NCI-H345 (cell line): ENCODE measurements at regions not wholly inside any gene's neighbourhood (a gene's known extent, or its start where the extent isn't known, plus 50 kb on each side); places are given as distances from the start of the nearest gene placed in this dataset.
"Not testable (repeated sequence)": the region's sequence is repeated elsewhere in the genome, so short reads cannot be mapped to it uniquely, and the experiment has no call there.

Experiments used
- DNase-seq: peaks from one replicate; lab custom pipeline; 2025; lab: John Stamatoyannopoulos, UW

DNA sequence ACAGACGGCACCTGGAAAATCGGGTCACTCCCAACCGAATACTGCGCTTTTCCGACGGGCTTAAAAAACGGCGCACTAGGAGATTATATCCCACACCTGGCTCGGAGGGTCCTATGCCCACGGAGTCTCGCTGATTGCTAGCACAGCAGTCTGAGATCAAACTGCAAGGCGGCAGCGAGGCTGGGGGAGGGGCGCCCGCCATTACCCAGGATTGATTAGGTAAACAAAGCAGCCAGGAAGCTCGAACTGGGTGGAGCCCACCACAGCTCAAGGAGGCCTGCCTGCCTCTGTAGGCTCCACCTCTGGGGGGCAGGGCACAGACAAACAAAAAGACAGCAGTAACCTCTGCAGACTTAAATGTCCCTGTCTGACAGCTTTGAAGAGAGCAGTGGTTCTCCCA, 64.5 kb downstream of the SLC30A10 start:
- not testable (repeated sequence) for DNase-seq

DNA sequence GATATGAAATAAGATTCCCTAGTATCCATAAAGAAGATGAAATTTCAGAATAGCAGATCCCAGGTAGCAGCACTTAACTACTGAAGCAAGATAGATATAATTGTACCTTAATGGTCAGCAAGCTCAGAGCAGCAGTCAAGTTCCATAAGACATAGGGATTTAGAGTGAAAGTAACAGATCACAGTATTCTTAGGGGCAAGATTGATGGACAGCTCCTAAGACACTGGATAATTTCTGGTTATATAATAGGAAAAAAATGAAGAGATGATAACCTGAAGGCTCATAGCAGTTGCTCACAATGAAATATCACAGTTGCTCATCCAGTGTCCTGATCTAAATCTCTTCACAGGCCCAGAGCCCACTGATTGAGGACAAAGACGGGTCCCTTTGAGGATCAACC, 66.0 kb downstream of the SLC30A10 start:
- no peak for DNase-seq

DNA sequence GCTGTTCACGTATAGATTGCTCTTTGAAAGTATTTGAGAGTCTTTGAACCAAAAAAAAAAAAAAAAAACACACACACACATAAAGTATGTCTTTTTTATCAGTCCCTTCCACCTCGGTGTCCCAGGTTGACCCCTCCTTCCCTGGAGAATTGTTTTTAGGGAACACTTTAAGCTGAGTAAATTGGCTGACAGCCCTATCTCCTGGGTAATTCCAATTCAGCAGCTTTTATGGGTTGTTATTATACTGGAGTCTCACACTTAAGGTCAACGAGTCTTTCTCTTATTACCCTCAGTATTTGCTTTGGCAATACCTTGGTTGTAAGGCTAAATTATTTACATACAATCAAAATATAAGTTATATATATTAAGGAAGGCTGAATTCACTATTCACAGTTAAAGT, 69.4 kb downstream of the SLC30A10 start:
- DNase-seq, result no peak

- no peak for DNase-seq
These were observed 81.0 kb downstream of the SLC30A10 start for GRCh38 chr1:219847215-219847855.

DNA sequence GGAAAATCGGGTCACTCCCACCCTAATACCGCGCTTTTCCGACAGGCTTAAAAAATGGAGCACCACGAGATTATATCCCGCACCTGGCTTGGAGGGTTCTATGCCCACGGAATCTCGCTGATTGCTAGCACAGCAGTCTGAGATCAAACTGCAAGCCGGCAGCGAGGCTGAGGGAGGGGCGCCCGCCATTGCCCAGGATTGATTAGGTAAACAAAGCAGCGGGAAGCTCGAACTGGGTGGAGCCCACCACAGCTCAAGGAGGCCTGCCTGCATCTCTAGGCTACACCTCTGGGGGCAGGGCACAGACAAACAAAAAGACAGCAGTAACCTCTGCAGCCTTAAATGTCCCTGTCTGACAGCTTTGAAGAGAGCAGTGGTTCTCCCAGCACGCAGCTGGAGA, 88.8 kb downstream of the SLC30A10 start:
- peak; percentile 68 for DNase-seq

DNA sequence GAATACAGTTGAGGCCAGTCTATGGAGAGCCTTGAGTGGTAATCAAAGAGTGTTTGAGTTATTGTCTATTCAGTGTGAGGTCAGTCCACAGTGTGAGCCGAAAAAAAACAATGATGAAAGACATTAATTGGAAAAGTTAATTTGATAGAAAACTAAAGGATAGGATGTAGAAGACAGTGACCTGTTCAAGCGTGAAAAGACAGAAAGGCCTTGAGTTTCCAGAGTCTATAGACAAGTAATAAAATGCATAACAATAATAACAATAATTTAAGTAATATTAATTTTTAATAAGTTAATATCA, 90.4 kb downstream of the SLC30A10 start:
- no peak for DNase-seq

- DNase-seq, result peak; percentile 82
These were observed 90.9 kb downstream of the SLC30A10 start for GRCh38 chr1:219837274-219837993.

DNA sequence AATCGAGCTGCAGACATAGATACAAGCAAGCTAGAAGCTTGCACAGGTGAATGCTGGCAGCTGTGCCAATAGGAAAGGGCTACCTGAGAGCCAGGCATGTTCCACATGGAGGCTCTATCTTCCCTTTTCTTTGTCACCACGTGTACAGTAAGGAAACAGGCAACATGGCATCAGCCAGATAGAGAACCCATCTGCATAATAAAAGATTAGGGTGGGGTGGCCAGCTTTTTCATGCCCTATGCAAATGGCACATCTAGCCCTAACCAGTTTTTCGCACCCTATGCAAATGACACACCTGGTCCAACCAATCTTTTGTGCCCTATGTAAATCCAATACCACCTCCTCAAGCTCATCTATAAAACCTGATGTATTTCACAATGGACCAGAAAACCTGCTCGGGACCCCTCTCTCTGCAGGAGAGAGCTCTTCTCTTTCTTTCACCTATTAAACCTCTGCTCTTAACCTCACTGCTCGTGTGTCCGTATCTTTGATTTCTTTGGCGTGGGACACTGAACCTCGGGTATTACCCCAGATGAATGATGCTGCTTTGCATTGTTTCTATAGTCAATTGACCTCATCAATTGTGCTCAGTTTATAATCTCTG, 93.9 kb downstream of the SLC30A10 start:
- peak; percentile 42 for DNase-seq

- peak; percentile 82 for DNase-seq
These were observed 95.0 kb downstream of the SLC30A10 start for GRCh38 chr1:219833214-219833815.

GRCh38 chr1:219826290-219826689, 102.1 kb downstream of the SLC30A10 start:
- DNase-seq, result no peak

- DNase-seq, result no peak
These were observed 103.0 kb downstream of the SLC30A10 start for GRCh38 chr1:219825355-219825754.

GRCh38 chr1:219824338-219824737, 104.0 kb downstream of the SLC30A10 start:
- DNase-seq, result no peak

DNA sequence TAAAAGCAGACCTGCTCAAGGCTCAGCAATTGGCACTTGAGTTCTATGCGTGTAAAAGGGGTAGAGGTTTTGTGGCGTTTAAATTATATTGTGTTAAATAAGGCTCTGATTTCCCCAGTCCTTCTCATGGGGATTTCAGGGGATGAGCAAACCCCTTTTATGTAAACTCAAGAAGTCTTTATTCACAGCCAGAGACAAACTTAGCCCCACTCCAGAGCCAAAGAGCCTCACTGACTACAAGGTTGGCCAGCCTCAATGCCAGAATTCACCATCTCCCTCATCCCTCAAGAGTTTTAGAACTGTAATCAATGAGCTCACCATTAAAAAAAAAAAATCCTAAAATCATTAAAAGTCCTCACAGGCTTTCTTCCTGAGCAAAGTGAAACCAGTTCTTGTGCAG, 107.8 kb downstream of the SLC30A10 start:
- no peak for DNase-seq

GRCh38 chr1:219817914-219818313, 110.4 kb downstream of the SLC30A10 start:
- no peak for DNase-seq

- DNase-seq, result no peak
These were observed 115.1 kb downstream of the SLC30A10 start for GRCh38 chr1:219813294-219813693.

- peak; percentile 76 for DNase-seq
These were observed 115.7 kb downstream of the SLC30A10 start for GRCh38 chr1:219812491-219813203.

DNA sequence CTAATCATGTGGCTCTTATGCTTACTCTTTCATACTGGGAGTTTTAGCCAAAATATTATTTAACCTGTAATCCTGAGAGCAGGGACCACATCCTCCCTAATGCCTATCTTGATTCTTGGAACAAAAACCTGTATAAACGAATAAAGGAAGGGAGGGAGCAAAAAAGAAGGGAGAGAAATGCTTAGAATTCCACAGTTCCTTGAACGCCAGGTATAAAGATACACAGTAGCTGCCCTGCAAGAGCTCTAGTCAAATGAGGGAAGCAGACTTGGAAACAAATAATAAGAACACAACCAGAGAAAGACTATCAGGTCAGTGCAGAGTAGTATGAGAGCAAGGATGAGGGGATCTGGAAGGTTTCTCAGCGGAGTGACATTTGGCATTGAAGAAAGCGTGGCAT, 116.3 kb downstream of the SLC30A10 start:
- no peak for DNase-seq

GRCh38 chr1:219810451-219810850, 117.9 kb downstream of the SLC30A10 start:
- DNase-seq, result no peak

DNA sequence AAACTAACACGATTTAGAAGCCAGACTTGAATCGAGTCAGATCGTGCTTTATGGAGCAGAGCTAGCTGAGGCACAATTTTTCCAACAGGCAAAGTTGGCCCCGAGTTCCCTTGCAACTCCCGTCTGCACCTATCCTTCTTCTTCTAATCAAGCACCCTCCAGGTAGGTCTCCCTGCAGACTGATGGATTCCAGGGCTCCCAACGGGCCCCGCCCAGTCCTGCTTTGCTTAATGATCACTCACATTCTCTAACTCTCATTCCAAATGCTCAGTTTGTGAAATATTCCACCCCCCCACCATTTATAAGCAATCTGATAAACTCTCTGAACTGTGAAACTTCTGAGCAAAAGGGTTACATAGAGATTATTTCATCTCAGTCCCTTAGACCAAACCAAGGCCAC, 119.6 kb downstream of the SLC30A10 start:
- DNase-seq, result no peak

DNA sequence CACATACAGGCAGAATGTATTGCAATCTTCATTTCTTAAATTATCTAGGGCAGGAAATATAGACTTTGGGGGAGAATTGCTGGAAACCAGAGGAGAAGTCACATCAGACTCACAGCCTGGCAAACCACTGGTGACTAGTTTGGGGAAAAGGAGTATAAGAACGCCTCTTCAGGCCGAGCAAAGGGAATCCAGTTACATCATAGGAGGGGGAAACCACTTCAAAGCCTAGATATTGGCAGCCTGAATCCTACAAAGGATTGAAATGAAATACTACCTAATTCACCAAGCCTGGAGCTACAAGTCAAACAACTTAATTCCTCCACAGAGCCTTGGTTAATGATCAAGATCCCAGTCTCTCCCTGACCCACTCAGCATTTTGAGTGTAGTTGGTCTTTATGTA, 121.7 kb downstream of the SLC30A10 start:
- no peak for DNase-seq

DNA sequence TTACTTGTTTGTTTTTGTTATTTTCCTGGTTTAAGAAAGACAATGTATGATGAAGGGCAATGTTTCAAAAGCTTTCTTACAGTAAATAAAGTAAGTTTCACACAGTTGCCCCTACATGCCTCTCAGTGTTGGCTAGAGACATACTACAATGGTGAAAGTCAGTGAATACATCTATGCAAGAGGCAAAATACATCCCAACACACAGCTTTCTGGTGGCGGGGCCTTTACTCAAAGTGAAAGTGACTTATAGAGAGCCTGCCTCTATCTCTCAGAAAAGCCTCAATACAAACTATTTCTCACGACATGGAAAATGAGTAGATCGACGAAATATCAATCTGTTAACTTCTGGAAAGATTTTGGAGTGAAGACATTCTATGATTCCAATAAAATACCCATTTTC, 122.3 kb downstream of the SLC30A10 start:
- DNase-seq, result no peak

- no peak for DNase-seq
These were observed 123.2 kb downstream of the SLC30A10 start for GRCh38 chr1:219805191-219805590.
